GM11168 (cell line): ENCODE measurements at regions not wholly inside any gene's neighbourhood (a gene's known extent, or its start where the extent isn't known, plus 50 kb on each side); places are given as distances from the start of the nearest gene placed in this dataset.

ENCODE experiments used
- in situ Hi-C: fragments of 300-500 bp; cut with MboI; formaldehyde crosslinking; loops from one replicate; pipeline ENCODE4 v1.12.0; 2022; ENCODE audit warnings: low sequenced_read_pairs; ENCODE audit not compliant: unreplicated experiment

DNA sequence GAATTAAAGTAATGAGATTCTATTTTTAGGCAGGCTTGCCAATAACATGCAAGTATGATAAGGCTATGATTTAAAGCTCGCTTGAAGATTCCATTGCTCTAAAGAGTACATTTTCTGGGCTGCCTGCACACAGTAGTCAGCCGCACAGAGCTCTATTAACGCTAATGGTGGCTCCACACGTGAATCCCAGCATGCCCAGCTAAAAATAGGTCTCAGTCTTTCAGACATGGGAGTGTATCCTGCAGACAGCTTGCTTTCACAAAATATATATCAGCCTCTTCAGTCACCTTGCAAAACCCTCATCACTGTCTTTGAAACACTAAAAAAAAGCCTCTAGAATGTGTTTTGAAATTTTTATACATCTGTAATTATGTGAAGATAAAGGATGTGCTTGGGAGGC is 418.1 kb downstream of the MTX2 start:
- in situ Hi-C loops = no loop called here

DNA sequence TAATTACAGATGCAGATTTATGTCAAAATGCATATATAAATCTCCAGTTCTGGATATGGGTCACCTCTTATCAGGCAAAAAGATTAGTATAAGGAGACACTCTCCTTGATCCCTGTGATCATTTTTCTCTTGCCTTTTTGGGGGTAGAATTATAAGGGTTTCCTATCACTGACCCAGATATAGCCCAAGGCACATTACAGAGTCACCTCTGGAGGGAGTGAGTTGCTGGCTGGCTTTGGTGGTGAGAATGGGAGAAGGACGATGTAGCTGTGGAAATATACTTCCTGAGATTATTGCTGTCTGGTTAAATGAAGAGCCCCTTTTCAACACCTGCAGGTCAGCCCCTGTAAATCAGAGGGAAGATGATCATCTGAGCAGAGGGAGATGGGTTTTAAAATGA is 418.7 kb downstream of the MTX2 start:
- in situ Hi-C loops = no loop called here

GRCh38 chr2:176689711-176690110 is 420.5 kb downstream of the MTX2 start:
- in situ Hi-C loops = no loop called here

GRCh38 chr2:176691471-176691870 is 422.2 kb downstream of the MTX2 start:
- in situ Hi-C loops = no loop called here

DNA sequence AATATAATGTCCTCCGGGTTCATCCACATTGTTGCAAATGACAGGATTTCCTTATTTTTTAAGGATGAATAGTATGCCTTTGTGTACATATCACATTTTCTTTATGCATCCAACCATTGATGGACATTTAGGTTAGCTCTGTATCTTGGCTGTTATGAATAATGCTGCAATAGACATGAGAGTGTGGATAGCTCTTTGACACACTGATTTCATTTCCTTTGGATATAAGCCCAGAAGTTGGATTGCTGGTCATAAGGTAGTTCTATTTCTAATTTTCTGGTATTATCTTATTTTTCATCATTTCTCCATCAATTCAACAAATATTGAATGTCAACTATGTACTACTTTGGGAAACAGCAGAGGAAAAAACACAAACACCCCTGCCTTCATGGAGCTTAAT is 423.3 kb downstream of the MTX2 start:
- in situ Hi-C loops = no loop called here

DNA sequence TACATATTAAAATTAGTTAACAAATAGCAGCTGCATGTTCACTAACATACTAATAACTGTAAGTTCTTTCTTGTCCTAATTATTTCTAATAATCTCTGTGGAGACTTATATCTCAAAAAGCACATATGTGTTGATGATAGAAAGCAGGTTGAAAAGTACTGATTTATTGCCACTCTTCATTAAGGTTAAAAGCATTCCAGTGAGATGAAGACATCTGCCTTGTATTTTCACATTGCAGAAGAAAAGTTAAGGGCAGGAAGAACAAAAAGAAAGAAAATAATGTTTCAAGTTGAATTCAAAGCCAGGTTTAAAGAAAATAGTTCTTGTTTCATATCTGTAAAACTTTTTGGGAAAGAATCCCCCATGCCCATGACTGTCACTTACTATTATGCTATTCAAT is 429.9 kb downstream of the MTX2 start:
- in situ Hi-C loops = no loop called here

DNA sequence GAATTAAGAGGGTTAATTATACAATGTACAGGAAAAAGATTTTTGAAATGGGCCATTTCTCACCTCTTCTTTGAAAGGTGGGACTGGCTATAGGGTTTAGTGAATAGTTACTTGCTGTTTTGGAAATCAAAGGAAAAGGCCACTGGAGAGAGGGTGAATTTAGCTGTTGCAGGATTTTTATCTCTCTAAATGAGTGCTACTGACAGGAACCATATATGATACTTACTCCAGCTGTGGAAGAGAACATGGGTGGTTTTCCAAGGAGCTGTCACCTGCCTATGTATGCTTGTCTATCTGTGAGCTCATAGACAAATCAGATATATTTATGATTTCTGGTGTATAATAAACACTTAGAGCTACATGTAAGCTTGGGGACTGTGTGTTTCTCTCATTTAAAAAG is 430.4 kb downstream of the MTX2 start:
- in situ Hi-C loops = no loop called here

- in situ Hi-C loops = no loop called here
Measured at GRCh38 chr2:176702131-176702530, 432.9 kb downstream of the MTX2 start.

DNA sequence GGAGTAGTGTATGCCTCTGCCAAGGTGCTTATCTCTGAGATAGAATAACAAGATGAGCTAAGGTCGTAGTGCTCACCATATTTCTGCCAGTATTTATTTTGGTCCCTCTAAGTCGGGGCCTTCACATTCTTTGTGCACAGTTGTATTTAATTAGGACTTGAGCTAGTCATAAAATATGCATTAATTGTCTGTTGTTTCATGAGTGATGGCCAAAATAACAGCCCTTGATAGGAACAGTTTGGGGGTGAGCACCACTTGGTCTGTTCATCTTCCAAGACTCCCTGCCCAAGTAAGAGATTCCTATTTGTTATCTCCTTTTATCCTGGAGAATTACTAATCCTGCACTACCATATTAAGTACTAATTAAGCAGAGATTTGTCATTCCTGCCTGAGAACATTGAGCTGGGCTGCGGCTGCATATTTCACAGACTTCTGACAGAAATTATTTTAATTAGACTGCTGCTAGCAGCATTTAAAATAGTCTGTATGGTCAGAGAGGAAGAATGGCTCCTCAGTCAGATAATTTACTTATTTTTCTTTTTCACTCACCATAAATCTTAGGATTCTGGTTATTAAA is 435.1 kb downstream of the MTX2 start:
- in situ Hi-C loops = no loop called here

DNA sequence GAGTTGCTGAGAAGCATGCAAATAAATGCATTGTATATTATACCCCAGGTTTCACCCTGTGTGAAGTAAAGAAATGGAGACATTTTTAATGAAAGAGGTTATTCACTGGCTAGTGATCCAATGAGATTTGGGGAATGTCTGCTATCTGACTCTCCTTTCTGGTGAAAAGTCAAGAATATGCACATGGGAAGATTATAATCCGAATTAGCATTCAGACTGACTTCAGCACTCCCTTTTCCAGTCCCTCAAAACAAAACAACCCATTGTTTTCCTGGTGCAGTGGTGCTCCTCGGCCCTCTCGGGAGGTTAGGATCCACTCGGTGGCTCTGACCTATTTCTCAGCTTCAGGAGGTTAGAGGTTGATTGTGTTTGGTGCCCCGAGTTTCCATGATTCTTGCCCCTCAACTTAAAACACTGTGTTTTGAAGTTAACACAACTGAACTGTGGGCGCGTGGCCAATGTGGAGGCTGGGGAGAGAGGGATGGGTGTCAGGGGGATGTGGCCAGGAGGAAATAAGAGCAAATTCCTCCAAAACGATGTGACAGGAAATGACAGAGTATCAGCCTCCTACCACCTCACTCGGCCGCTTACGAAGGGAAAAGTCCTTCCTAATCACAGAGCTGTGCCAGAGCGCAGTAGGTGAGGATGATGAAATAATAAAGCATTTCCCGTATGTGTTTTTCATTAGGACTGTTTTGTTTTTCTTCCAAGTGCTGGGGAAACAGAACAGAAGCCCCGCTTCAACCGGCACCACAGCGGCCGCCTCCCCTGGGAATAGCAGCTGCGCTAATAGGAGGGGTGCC is 440.1 kb downstream of the MTX2 start:
- in situ Hi-C loops = no loop called here

- in situ Hi-C loops = no loop called here
Measured at GRCh38 chr2:176709991-176710390, 440.7 kb downstream of the MTX2 start.

GRCh38 chr2:176710657-176711186 is 441.5 kb downstream of the MTX2 start:
- in situ Hi-C loops = no loop called here

DNA sequence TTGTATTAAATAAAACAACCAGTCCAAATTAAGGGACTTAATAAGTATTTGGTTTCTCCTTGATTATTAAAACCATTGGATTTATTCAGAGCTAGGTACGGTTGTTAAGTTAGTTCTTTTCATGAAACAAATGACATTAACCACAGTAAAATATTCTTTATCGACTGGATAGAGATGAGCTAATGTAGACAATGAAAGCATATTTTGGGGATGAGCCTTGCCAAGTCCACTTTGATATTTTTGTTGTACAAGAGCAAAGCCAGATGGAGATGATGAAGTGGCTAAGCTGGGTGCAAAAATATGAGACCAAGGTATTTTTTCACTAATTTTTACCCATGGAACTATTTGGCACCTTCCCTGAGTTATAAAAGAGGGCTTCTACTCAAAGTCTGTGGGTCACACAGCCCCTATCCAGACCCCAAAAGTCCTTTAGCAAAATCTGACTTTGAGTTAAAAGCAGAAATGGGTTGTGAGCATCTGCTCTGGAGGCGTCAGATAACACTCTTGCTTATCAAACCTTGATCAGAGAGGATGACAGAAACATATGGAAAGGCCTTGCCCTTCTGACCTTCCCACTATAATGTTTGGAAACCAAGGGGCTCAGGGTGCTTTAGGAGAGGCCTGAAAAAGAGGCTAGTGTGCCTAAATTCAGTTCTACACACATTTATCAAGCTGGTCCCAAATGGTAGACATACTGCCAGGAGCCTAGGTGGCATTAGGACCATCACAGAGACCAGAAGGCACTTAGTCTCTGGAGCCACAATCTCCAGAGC is 456.8 kb downstream of the MTX2 start:
- in situ Hi-C loops = no loop called here

DNA sequence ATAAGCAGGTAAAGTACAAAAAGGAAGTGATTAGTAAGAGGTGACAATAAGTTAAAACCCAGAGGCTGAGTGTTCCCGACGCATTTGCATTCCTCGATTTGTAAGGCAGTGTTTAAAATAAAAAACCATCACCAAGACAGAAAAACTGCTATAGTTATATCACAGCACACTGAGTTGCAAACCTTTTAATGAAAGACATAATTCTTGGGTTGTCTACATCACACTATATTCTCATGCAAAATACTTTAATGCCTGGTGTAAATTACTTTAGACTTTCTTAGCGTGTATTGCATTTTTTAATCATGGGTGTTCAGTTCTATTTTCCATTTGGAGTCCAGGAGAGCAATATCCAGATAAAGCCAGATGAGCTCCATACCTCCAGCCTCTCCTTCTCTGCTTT is 458.5 kb downstream of the MTX2 start:
- in situ Hi-C loops = no loop called here

GRCh38 chr2:176729706-176730569 is 460.7 kb downstream of the MTX2 start:
- in situ Hi-C loops = no loop called here

GRCh38 chr2:176732780-176733179 is 463.5 kb downstream of the MTX2 start:
- in situ Hi-C loops = no loop called here

- in situ Hi-C loops = no loop called here
Measured at GRCh38 chr2:176733698-176734430, 464.6 kb downstream of the MTX2 start.

GRCh38 chr2:176734868-176735267 is 465.6 kb downstream of the MTX2 start:
- in situ Hi-C loops = no loop called here

DNA sequence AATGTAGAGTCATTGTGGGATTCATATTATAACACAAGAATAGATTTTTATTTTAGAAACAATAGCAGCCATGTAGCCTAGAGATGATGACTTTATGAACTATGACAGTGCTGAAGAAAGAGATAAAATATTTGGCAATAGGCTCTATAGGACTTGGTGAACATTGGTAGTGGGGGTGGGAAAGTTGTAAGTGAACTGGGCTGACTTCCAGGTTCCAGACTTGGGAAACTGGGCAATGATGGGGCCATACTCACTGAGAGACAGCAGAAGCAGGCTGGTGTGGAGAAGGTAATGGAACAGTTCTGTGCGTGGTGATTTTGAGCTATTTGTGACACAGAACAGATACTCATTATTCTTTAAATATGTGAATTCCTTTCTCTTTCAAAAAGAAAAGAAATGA is 470.3 kb upstream of the HNRNPA3 start:
- in situ Hi-C loops = no loop called here

DNA sequence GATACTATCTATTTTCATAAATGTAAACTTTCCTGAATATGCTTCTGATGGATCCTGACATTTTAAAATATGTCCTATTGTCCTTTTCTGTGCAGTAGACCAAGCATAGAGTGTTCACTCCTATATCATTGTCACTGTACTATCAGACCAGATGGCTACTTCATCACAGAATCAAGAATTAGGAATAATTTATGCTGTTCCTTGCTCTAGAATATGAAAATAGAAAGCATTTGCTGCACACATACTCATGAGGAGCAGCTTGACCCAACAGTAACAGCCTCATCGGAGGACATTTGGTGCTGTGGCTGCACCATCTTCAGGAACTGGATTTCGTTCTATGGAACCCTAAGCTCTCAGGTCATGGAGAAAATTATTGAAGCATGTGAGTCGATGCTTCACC is 468.9 kb upstream of the HNRNPA3 start:
- in situ Hi-C loops = no loop called here
